Muscle of leg (tissue), 3 donors: ENCODE measurements at regions not wholly inside any gene's neighbourhood (a gene's known extent, or its start where the extent isn't known, plus 50 kb on each side); places are given as distances from the start of the nearest gene placed in this dataset.

ENCODE experiments used
- DNase-seq: peaks from one replicate; pipeline ENCODE4 v3.0.0; 2013
- H3K27ac ChIP-seq: one replicate; pipeline ENCODE4 v1.5.1; 2013; ENCODE audit warnings: mild to moderate bottlenecking, low read length, control low read depth
- H3K27me3 ChIP-seq: one replicate; pipeline ENCODE4 v1.6.1; 2013; ENCODE audit warnings: low read length; ENCODE audit not compliant: control insufficient read depth, insufficient read depth
- H3K36me3 ChIP-seq: one replicate; pipeline ENCODE4 v1.6.1; 2013; ENCODE audit warnings: low read length; ENCODE audit not compliant: control insufficient read depth, insufficient read depth
- H3K4me1 ChIP-seq: one replicate; pipeline ENCODE4 v1.6.1; 2013; ENCODE audit warnings: low read length; ENCODE audit not compliant: control insufficient read depth, insufficient read depth
- H3K4me3 ChIP-seq: one replicate; pipeline ENCODE4 v1.5.1; 2013; ENCODE audit warnings: low read length, control low read depth
- H3K9me3 ChIP-seq: replicated peaks from 2 replicates; pipeline ENCODE4 v1.6.1; 2013; ENCODE audit warnings: low read depth, low read length; ENCODE audit not compliant: control insufficient read depth
- WGBS: methylation state at CpG from one replicate; pipeline ENCODE4 v1.1.5; 2013; ENCODE audit warnings: missing lambda C conversion rate; ENCODE audit not compliant: insufficient coverage; 5-methylcytosine and 5-hydroxymethylcytosine counted together

DNA sequence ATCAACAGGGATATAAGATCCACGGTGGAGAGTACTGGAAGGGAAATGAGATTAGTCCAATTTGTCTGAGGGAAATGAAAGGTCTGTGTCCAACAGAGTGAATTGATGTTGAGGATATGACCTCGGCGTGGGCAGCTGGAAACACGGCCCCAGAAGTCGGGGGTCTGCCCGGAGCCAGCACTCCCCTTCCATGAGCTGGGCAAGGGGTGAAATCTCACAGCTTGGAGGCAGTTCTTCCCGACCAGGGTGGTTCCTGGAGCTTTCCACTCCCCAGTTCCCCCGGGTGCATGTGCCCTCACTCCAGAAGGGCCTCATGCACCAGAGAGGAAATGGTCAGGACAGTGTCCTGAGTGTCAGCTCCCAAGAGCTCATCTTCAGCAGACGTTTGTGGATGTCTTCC, 264.7 kb upstream of the PPP2R2D start:
- H3K9me3 ChIP-seq, result peaks cover 13% of the 10 kb centered on the region
- H3K4me1 ChIP-seq, result peaks cover 18% of the 10 kb centered on the region
- WGBS, result 61% methylated on average over 9 of the region's 9 CpGs
- no peaks in the 10 kb centered on the region for H3K36me3 ChIP-seq
- peaks cover 2% of the 10 kb centered on the region for H3K27me3 ChIP-seq
- DNase-seq, result no peak
- no peak overlapping the region for H3K27ac ChIP-seq
- no peak overlapping the region for H3K4me3 ChIP-seq

DNA sequence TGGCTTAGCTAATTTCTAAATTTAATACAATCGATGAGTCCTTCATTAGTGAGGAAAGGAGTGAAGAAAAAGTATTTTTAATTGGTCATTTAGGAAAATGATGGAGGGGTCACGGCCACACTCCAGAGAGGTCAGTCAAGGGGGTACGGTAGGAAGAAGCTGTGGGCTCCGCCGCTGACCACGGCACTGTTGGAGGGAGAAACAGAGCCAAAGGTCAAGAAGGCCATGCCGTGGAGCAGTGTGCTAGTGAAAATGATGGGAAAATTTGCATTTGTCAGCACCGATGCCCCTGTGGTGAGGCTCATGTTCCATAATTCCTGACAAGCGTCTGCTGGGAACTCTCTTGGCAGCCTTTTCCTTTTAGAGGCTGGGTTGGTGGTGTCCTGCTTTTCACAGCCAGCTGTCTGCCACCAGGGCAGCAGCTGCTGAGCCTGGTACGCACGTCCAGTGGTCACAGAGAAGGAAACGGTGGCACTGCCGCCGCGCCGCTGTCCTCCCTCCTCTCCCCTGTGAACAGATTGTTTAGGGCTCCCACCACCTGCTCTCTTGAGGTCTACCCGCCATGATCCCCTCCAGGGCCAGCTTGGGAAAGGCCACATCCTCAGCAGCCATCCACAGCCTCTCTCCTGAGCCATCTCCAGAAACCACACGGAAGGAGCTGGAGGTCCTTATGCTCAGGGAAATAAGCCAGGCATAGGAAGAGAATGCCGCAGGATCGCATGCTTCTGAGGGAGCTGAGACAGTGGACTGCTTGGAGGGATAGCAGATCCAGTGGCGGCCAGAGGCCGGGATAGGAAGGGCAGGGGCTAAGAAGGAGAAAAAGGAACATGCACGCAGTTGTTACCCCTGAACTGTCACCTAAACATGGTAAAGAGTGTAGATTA, 263.7 kb upstream of the PPP2R2D start:
- no peak overlapping the region for H3K27ac ChIP-seq
- 81% methylated on average over 13 of the region's 23 CpGs for WGBS
- H3K27me3 ChIP-seq, result peaks cover 2% of the 10 kb centered on the region
- H3K4me3 ChIP-seq, result no peak overlapping the region
- no peaks in the 10 kb centered on the region for H3K36me3 ChIP-seq
- H3K9me3 ChIP-seq, result peaks cover 15% of the 10 kb centered on the region
- peaks cover 18% of the 10 kb centered on the region for H3K4me1 ChIP-seq
- peak; percentile 74 for DNase-seq

DNA sequence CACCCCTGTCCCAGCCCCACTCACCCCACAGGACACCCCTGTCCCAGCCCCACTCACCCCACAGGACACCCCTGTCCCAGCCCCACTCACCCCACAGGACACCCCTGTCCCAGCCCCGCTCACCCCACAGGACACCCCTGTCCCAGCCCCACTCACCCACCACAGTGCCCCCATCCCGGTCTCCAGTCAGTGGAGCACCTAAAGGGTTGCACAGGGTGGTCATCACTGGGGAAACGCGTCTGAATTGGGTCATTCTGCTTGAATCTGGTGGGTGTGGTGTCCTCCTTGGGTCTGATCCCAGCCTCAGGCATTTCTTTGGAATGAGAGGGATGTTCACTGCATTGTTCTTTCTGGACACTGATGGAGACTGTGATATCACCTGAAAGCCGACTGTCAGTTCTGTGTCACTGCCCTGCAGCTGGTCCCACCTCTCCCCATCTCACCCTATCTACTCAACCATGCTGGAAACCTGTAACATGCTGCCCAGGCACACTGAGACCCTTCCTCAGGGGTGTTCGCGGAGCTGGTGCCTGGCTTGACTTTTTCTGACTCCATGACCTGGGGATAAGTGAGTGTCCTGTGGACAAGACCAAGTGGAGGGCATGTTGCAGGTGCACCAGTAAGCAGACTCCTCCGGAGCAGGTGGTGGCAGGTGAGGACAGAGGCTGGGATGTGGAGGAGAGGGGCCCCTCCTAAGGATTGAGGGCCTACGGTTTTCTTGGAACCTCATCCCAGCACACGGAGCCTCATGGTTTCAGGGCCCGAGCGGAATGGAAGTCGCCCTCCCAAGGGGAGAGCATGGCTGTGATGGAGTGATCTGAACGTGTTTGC, 262.5 kb upstream of the PPP2R2D start:
- DNase-seq, result no peak
- Histone ChIP-seq H3K4me3 (no peak overlapping the region), H3K4me1 (peaks cover 18% of the 10 kb centered on the region), H3K36me3 (no peaks in the 10 kb centered on the region), H3K27ac (no peak overlapping the region), H3K9me3 (peaks cover 15% of the 10 kb centered on the region), H3K27me3 (peaks cover 2% of the 10 kb centered on the region)
- WGBS, result 90% methylated on average over 5 of the region's 14 CpGs

DNA sequence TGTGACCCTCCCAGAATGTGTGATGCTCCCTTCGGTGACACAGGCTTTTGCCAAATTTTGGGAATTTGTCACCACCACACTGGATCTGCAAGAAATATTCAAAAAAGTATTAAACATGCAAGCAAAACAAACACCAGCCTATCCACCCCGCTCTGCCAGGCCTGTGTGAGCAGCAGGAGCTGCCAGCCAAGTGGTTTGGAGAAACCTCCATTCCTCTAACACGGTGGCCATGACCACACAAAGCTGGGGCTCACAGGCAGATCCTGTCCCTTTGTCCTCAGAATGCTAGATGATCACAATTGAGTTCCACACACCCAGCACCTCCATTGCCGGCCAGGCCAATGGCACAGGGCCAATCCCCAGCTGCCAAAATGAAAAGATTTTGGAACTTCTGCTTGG, 261.9 kb upstream of the PPP2R2D start:
- peaks cover 20% of the 10 kb centered on the region for H3K4me1 ChIP-seq
- DNase-seq, result no peak
- H3K36me3 ChIP-seq, result no peaks in the 10 kb centered on the region
- no peak overlapping the region for H3K27ac ChIP-seq
- H3K4me3 ChIP-seq, result no peak overlapping the region
- H3K9me3 ChIP-seq, result peaks cover 15% of the 10 kb centered on the region
- WGBS, result 83% methylated on average over 4 of the region's 4 CpGs
- peaks cover 2% of the 10 kb centered on the region for H3K27me3 ChIP-seq

DNA sequence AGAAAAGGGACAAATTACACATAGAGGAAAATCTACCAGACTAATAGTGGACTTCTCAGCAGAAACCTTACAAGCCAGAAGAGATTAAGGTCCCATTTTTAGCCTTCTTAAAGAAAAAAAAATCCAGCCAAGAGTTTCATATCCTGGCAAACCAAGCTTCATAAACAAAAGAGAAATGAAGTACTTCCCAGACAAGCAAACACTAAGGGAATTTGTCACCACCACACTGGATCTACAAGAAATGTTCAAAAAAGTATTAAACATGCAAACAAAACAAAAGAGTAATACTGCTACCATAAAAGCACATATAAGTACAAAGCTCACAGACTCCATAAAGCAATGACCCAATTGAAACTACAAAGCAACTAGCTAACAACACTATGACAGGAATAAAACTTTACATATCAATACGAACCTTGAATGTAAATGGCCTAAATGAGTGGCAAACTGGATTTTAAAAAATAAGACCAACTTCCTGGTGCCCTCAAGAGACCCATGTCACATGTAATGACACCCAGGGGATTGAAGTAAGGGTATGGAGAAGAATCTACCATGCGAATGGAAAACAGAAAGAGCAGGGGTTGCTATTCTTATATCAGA, 260.7 kb upstream of the PPP2R2D start:
- no peak overlapping the region for H3K4me3 ChIP-seq
- no CpG with 5 or more reads among the region's 2 CpGs for WGBS
- peaks cover 2% of the 10 kb centered on the region for H3K27me3 ChIP-seq
- no peaks in the 10 kb centered on the region for H3K36me3 ChIP-seq
- peaks cover 15% of the 10 kb centered on the region for H3K9me3 ChIP-seq
- H3K4me1 ChIP-seq, result peaks cover 25% of the 10 kb centered on the region
- DNase-seq, result no peak
- H3K27ac ChIP-seq, result no peak overlapping the region

DNA sequence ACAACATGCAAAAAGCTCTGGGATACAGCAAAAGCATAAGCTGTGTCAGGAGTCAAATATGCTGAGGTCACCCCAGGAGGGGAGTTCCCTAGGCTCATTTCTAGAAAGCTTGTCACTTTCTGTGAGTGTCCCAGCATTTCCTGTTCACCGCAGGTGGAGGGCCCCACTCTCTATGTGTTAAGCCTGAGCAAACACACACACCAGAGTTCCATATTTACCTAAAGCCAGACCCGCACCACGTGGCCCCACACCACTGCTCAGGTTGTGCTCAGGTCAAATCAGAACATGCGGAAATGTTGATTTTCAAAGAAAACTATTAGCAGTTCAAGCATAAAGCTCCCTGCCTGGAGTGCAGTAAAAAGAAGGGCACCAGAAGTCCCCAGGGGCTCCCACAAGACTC, 259.6 kb upstream of the PPP2R2D start:
- H3K9me3 ChIP-seq, result peaks cover 15% of the 10 kb centered on the region
- H3K36me3 ChIP-seq, result no peaks in the 10 kb centered on the region
- no peak overlapping the region for H3K4me3 ChIP-seq
- DNase-seq, result no peak
- WGBS, result 38% methylated on average over 4 of the region's 4 CpGs
- peaks cover 2% of the 10 kb centered on the region for H3K27me3 ChIP-seq
- peaks cover 20% of the 10 kb centered on the region for H3K4me1 ChIP-seq
- H3K27ac ChIP-seq, result no peak overlapping the region

DNA sequence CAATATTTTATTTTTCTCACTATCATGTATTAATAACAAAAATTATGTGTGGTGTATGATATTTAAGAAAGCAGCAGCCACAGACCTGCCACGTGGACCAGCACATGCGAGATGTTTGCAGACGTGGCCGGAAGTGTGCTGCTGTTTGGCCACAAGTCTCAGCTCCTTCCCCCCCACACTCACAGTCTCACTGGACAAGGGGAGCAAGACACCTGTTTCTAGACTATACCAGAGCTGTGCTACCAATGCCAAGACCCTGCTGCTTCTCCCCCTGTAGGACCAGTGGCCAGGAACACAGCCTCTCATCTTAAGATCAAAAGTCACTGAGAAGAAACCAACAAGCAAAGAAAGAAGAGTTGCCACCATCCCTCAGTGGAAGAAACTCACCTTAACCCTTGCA, 258.9 kb upstream of the PPP2R2D start:
- H3K4me3 ChIP-seq, result no peak overlapping the region
- H3K36me3 ChIP-seq, result no peaks in the 10 kb centered on the region
- no CpG with 5 or more reads among the region's 4 CpGs for WGBS
- H3K27ac ChIP-seq, result no peak overlapping the region
- peaks cover 15% of the 10 kb centered on the region for H3K9me3 ChIP-seq
- no peak for DNase-seq
- peaks cover 13% of the 10 kb centered on the region for H3K4me1 ChIP-seq
- H3K27me3 ChIP-seq, result peaks cover 4% of the 10 kb centered on the region

DNA sequence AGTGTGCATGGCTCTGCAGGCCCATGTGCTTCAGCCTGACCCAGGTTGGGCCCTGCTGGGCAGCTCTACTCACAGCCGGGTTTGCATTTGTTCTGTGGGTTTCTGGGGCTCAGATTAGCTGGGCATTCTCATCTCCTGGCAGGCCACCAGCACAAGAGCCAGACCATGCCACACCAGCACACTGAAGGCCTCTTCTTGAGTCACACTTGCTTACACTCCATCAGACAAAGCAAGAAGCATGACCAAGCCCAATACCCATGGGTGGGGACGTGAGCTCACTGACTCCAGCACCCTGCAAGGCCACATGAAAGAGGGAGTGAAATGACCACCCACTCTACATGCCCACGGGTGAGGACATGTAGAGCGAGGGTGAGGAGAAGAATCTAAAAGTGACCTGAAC, 257.8 kb upstream of the PPP2R2D start:
- no peak for DNase-seq
- H3K36me3 ChIP-seq, result no peaks in the 10 kb centered on the region
- H3K27me3 ChIP-seq, result peaks cover 8% of the 10 kb centered on the region
- H3K27ac ChIP-seq, result no peak overlapping the region
- no CpG with 5 or more reads among the region's 4 CpGs for WGBS
- no peak overlapping the region for H3K4me3 ChIP-seq
- H3K4me1 ChIP-seq, result peaks cover 7% of the 10 kb centered on the region
- peaks cover 15% of the 10 kb centered on the region for H3K9me3 ChIP-seq

DNA sequence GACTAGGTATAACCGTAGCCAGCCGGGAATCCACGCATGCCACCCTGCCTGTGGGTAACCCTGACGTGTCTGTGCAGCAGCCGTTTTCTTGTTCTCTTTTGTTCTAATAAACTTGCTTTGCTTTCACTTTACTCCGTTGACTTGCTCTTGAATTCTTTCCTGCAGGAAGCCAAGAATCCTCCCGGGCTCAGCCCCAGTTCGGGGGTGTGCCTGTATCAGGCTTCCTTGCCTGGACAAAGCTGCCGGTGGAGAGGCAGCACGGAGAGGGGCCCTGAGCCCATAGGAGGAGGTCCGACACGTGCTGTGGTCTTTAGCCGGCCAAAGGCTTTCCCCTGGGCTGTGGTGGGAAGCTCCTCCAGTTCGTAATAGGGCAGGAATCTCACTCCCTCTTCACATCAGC, 256.5 kb upstream of the PPP2R2D start:
- Histone ChIP-seq H3K9me3 (peaks cover 8% of the 10 kb centered on the region), H3K27me3 (peaks cover 8% of the 10 kb centered on the region), H3K27ac (peak overlapping the region; percentile 68), H3K36me3 (no peaks in the 10 kb centered on the region), H3K4me3 (peak overlapping the region; percentile 11), H3K4me1 (peaks cover 7% of the 10 kb centered on the region)
- WGBS, result 35% methylated on average over 13 of the region's 14 CpGs
- peak; percentile 97 for DNase-seq
